ENCODE measurements at regions not wholly inside any gene's neighbourhood (a gene's known extent, or its start where the extent isn't known, plus 50 kb on each side); places are given as distances from the start of the nearest gene placed in this dataset.

DNA sequence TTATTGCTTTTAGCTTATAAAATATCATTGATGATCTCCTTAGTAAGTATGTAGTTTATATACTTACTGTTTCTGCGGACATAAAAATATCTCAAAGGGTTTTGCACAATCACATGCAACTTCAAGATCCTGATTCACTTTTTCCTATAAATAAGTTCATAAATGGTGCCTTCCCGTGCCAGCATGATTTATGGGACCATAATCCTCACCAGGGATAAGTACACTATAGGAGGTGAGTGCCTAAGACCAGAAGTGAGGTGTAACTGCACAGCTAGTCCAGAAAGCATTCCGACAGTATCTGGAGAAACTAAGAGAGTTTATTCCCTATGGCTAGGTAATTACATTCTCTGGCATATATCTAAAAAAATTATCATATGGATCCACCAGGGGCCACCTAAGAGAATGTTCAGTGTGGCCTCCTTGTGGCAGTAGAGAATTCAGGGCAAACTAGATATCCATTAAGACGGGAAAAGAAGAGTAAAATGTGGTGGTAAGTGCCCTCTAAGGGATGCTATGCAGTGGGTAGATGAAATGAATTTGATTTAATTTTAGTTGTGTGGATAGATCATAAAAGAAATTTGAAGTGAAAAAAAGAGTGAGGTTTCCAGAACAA lies 402.5 kb upstream of the SLC24A2 start:
- no peak for DNase-seq

DNA sequence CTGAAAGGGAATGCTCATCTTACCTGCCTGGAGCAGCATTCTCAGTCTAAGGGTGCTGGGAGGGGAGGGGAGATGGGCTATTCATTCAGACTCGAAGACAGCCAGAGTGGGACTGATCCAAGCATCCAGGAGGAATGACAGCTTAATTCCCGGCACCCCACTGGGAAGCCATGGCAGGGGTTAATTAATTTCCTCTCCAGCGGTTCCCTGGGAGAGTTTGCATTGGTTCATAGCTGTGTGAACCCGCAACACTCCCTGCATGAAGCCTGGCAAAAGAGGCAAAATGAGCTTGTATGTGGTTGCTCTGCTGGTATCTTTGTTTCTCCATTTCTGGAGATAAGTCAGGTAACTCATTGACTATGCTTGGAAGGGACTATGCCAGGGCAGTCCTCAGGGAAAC lies 401.0 kb upstream of the SLC24A2 start:
- DNase-seq: no peak

DNA sequence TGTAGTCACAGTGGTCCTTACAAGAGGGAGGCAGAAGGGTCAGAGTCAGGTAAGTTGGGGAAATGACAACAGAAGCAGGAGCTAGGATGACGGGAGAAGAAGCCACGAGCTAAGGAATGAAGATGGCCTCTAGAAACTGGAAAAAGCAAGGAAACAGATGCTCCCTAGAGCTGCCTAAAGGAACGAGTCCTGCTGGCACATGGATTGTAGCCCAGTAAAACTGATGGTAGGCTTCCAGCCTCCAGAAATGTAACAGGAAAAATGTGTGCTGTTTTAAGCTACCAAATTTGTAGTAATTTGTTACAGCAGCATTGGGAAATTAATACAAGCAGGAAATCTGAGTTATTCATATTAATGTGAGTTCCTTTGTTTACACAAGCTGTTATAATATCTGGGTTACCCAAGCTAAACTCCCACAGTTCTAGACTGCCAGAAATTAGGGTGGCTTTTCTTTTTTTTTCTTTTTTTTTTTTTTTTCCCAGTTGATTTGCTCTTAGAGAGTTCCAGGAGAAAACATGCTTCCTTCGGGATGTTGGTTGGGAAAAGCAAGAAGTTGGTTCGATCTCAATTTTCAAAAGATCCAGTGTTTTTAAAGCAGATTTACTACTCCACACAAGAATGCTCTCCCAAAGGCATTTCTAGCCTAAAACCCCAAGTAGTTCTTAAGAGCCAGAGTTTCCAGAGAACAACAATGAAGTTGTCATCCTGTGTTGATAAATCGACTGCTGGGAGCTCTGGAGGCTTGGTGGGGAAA lies 400.0 kb upstream of the SLC24A2 start:
- no peak for DNase-seq

DNA sequence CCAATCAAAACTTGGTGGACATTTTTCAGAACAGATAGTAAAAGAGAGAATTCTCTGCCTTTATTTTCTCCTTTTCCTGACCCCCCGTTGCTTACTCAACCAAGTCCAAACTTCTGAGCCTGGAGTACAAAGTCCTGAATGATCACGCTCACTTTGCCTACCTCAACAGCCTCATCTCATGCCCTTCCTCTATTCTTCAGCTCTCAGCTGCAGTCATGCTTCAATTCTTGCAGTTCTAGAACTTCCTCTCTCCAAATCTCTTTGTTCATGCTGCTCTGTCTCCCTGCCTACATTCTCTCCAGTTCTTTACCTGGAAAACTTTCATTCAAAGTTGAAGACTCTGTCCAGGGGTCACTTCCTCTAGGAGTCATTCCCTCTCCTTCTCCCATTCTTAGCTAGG lies 398.5 kb upstream of the SLC24A2 start:
- no peak for DNase-seq

DNA sequence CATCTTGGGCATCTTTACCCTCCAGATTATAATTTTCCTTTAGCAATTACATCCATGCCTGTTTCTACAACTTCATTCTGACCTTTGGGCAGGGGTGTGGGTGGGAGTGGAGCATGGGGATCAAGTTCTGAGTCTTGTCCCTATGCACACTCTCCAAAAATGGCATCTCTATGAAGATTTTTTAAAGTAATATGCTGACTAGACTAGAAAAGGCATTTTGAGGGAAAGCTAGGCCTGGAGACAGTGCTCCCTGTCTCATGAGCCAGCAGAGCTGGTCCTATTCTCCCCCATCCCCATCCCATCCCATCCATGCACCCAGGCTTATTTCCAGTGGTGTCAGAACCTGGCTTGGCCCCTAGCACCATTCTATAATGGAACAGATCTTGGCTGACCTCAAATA lies 398.0 kb upstream of the SLC24A2 start:
- no peak for DNase-seq

DNA sequence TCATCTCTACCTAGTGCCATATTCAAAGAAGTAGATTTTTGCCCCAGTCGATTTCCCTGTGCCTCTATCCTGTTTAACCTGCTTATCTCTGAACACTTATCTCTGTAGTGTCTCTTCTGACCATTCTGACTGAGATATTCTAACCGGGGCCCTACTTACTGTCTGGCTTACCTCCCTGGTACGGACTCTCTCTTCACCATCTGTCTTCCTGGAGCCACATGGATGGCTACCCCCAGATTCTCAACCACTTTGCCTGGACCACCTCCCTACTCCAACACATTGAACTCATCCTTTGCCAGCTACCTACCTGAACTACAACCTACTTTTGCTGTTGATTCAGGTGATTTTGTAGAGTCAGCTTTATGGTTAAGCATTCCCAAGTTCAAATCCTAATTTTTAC lies 397.4 kb upstream of the SLC24A2 start:
- no peak for DNase-seq

DNA sequence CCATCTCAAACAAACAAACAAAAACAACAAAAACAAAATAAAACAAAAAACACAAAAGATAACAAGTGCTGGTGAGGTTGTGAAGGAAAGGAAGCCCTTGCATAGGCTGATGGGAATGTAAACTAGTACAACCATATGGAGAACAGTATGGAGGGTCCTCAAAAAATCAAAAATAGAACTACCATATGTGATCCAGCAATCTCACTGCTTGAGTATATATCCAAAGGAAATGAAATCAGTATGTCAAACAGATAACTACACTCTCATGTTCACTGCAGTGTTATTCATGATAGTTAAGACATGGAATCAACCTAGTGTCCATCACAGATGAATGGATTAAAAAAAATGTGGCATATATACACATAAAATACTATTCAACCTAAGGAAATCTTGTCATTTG lies 395.7 kb upstream of the SLC24A2 start:
- DNase-seq: no peak

DNA sequence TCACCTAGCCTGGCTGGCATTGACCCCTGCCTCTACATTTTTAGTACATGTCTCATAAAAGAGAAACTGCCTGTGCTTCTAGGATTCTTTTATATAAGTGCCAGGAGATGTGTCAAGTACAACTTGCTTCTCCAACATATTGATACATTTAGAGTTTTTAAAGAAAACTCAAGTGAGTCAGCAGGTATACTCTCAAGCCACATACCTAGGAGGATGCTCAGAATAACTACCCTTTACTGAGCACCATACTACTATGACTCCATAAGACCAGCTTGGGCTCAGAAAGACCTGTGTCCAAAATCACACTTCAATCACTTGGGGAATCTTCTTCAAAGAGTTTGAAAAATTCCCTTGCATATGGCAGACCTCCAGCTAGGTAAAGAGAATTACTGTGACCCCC lies 389.8 kb upstream of the SLC24A2 start:
- DNase-seq: no peak

DNA sequence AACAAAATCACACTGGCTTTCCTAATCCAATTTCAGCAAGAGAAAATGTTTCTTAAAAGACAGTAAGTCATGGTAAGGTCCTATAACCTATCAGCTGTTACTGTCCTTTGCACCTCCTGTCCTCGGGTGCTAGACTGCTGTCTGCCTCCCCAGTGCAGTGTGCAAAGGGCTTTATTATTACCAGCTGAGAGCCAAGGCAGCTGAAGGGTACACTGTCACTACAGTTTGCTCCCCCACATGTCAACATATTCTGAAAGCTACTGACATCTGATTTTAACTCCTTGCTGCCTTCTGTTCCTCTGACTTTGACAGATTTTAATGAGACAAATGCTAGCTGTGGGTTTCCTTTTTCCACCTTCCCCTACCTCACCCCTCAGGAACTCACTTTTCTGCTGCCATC lies 389.4 kb upstream of the SLC24A2 start:
- no peak for DNase-seq

DNA sequence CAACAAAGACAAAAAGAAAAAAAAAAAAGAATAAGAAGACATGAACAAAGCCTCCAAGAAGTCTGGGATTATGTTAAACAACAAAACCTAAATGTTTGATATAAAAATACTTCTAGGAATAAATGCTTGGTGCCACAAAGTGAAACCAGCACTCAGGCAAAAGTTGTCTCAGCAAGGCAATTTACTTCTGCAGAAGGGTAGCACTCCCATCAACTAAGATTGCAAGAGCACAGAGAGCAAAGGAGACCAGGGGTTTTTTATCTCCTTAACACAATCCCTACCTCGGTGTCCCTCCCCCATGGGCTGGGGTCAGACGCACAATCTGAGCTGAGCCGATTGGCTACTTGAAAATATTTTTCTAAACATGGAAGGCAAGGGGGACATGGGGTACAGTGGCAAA lies 381.3 kb upstream of the SLC24A2 start:
- DNase-seq: no peak

DNA sequence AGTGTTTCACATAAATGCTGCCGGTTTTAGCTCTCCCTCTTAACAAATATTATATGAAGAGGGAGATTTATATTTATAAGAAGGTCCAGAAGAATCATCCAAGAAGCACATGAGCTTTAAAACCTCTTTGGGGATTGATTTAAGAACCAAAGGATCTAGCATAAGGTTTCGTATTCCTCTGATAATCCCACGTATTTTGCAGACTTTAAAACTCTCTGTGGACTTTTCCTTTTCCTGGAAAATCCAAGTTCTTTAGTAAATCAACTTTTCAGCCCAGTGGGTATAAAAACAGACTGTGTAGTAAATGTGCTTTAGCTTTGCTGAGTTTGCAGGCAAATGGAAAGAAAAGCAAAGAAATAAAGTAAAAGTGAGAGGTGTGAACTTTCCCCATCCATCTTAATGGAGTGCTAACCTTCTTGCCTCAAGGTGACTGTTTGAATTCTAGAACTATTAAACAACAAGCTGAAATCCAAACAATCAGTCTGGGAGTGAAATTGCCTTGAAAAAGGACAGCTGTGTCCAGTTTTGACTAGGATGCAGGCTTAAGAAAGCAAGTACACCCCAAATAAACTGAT lies 363.4 kb upstream of the SLC24A2 start:
- no peak for DNase-seq

DNA sequence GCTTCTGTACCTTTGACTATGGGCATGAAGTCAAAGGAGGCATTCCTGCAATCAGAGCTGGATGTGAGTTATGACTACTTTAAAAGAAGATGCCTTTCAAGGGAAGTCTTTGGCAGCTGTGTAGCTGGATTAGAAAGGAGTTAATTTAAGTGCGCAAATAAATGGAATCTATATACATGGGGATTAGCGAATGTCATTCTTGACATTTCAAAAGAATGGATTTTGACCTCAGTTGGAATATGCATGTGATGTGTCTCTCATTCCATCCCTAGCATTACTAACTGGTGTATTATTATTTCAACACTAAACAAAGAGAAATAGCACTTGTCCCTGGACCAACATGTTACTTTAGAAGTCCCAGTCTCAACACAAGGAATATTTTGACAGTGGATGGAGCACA lies 359.6 kb upstream of the SLC24A2 start:
- no peak for DNase-seq

DNA sequence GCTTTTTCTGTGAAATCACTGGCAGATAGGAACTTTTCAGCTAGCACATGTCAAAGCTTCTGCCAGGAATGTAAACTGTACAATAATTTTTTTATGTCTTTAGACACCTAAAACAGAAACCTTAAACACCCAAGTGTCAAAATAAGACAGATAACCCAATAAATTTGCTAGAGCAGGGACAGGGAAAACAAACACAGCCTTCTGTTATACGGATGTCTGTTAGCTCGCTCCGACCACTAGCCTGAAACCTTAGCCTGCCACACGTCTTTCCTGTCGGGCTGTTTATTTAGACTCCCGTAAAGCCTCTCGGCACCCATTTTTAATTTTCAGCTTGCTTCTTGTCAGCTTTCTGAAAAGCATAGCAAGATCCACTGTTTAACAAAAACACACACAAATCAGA lies 355.4 kb upstream of the SLC24A2 start:
- DNase-seq: no peak

DNA sequence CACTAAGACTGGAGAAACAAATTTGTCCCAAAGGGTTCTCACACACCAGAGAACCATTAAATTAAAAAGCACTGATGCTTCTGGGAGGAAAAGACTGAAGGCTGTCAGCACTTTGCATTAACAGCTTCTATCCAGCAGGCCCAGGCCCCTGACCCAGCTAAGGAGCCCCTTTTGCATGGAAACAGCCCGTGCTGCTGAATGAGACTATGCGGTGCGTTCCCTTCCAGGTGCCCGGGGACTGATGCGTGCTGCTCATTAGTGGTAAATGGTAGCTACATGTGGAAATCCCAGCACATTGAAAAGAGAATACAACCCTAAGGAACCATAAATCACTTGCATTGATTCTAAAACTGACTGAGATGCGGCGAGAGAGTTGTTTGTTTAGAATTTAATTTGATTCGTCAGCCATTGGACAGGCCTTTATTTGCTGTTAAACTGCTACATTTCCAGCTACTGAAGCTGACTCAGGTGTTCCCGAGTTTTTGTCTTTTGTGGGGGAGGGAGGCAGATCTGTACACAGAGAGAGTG lies 351.0 kb upstream of the SLC24A2 start:
- no peak for DNase-seq

DNA sequence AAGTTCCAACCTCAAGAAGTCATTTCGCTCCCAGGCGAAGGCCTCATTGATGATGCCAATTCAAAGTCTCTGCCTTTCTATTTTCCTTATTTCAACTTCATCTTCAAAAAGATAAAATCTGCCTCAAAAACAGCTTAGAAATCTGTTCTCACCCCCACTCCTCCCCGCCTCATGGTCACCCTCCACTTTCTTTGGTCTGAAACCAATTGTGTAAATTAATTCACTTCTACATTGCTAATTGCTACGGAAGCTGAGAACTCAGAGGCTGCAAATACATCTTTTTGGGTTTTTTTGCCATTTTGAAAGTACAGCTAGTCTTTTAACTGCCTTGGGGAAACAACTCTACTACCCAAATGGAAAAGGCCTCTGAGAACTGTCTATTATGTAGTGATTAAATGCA lies 350.0 kb upstream of the SLC24A2 start:
- no peak for DNase-seq

DNA sequence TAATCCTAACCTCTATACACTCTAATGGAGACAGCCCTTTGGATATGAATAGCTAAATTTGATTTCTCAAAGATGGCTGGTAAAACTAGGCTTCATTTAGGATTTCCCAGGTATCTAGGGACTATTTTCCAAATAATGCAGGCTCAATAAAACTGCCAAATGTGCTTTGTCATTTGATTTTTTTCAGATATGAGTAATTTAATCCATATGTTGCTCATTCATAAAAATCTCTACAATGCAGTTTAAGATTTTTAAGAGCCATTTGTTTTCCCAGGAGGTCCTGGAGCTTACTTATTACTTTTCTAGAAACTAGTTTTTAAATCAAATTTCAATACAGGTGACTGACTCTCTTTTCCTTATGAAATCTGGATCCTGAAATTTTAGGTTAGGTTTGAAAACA lies 349.3 kb upstream of the SLC24A2 start:
- no peak for DNase-seq

DNA sequence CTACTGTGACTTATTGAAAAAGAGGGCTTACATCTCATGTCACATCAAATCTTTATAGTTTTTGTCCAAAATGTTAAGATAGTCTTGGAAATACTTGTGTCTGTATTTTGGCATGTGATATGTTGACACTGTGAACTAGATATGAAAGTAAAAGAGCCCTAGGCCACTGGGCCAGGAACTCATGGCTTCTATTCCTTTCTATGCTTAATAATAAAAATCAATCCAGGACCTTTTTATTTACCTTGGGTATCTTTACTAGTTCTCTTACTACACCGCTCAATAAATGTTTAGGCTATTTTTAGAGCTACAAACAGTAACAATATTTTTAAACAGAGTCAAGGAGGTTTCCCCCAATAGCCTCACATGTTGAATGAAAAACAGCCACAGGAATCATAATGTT lies 348.6 kb upstream of the SLC24A2 start:
- DNase-seq: no peak

DNA sequence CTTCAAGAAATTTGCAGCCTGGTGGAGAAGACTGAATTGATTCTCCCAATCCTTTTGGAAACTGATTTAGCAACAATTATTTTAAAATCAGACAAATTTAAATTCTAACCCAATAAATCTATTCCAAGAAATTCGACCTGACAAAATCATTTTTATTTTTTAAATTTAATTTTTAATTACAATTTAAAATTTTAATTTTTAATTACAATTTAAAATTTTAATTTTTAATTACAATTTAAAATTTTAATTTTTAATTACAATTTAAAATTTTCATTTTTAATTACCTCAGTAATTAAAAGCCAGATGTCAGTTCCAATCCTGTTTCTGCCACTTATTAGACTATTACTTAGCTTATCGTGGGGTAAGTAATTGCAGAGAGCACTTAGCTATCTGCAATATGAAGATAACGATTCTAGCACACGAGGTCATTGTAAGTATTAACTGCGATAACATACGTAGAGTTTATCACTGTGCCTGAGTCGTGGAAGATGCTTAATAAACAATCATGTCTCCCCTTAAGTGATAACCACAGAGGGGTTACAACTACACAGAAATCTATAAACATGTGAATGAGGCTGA lies 346.4 kb upstream of the SLC24A2 start:
- DNase-seq: no peak

DNA sequence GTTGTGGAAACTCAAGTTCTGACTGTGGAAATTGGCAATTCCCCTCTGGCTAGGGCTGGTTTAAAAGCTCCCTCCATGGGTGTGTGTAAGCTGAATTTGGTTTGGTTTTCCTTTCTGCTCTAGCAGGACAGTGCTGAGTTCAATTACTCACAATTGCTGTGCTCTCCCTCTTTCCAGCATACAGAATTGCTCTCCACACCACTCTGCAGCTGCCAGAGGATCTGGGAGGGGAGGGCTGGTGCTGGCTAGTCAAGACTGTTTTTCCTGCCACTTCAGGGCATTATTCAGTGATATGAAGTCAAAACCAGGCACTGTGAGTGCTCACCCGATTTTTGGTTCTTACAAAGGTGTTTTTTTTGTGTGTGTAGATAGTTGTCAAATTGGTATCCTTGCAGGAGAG lies 336.9 kb upstream of the SLC24A2 start:
- DNase-seq: no peak

DNA sequence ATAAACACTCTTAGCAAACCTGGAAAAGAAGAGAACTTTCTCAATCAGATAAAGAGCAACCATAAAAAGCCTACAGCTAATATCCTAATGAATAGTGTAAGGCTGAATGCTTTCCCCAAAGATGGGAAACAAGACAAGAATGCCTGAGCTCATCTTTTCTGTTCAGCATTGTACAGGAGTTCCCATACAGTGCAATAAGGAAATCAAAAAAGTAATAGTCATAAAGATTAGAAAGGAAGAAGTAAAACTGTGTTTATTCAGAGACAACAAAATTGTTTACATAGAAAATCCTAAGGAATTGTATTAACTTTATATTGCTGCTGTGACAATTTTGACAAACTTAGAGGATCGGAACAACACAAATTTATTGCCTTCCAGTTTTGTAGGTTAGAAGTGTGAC lies 330.7 kb upstream of the SLC24A2 start:
- DNase-seq: no peak

DNA sequence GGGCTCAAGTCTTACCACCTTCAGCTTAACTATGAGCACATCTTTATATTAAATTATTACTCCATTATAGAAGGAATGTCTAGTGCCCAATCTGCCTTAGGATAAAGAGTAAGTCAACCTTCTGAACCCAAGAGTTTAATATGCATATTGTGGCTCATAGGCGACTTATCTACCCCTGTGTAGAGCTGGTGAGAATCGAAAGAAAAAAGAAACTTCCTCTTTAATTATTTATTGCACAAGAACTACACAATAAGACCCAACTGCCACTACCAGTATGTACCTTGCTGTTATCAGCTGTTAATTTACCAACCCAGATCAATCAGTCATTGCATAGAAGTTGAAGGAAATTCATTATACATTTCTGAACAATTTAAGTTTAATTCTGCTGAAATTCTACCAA lies 329.1 kb upstream of the SLC24A2 start:
- no peak for DNase-seq

DNA sequence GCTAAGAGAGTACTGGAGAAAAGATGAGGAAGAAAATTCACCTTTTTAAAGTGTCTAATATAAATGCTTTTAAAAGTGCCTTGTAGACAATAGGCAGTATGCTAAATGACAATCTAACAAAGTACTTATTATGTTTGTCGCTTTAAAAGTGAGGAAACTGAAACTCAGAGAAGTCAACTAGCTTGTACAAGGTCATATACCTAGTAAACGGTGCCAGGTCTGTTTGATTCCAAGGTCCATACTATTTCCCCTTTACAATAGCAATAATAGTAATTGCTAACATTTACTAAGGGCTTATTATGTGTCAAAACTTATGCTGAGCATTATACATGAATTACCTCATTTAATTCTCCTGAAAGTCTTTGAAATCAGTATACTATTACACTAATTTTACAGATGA lies 328.6 kb upstream of the SLC24A2 start:
- no peak for DNase-seq

DNA sequence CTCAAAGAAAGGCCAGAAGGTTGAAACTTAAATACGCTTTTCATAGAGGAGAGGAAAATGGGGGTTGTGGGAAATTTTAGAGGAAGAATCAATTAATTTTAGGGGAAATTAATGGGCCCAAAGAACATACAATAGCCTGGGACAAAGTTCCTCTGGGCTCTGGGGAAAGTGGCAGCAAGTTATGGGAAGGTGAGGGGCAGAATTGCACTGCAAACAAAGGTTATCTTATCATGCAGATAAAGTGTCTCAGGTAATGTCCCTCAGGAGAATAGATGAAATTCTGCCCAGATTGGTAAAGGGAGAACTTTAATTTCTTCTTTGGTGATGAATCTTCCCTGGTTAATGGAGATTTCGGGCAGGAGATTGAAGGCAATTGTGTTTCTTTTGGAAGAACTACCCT lies 326.1 kb upstream of the SLC24A2 start:
- DNase-seq: no peak

DNA sequence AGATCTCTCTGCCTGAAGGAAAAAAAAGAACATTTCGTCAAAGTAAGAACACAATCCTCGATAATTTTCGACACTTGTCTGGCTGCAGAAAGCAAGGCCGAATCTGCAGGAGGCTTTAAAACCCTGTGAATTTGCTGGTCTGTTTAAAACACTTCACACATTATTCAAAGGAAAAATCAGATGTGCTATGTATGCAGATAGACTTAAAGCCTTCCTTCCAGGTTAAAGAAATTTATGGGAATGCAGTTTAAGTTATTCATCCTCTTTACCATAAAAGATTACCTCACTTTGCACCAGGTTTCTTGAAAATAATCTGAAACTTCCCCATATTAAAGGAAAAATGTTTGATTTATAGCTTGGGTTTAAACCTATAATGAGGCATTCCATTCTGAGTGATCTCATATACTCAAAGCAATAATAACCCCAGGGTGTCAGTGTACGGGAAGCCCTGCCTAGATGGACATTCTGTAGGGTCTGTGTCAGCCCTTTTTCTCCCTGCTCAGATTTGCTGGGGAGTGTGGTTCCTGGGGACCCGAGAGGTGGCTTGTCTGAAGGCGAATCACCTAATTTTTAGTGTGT lies 323.5 kb upstream of the SLC24A2 start:
- no peak for DNase-seq

Measured in NCI-H2029 treated with DMSO at 0.1 percent for 48 hours (cell line).